Chondrocyte (in vitro differentiated cells): ENCODE measurements at regions not wholly inside any gene's neighbourhood (a gene's known extent, or its start where the extent isn't known, plus 50 kb on each side); places are given as distances from the start of the nearest gene placed in this dataset.

Experiments used
- DNase-seq: peaks from one replicate; pipeline ENCODE4 v3.0.0; 2021; ENCODE audit warnings: mixed read lengths, low spot score
- H3K27ac Mint-ChIP-seq: one replicate; pipeline ENCODE4 v1.8.0; 2021; ENCODE audit warnings: mild to moderate bottlenecking, moderate library complexity, mixed read lengths; ENCODE audit not compliant: unreplicated experiment
- H3K27me3 Mint-ChIP-seq: 2 replicates; pipeline ENCODE4 v1.8.0; 2021; ENCODE audit warnings: low read depth, mixed read lengths
- H3K36me3 Mint-ChIP-seq: 2 replicates; pipeline ENCODE4 v1.8.0; 2021; ENCODE audit warnings: low read depth, mixed read lengths
- H3K4me1 Mint-ChIP-seq: 2 replicates; pipeline ENCODE4 v1.8.0; 2021; ENCODE audit warnings: low read depth, mild to moderate bottlenecking, mixed read lengths
- H3K4me3 Mint-ChIP-seq: one replicate; pipeline ENCODE4 v1.8.0; 2021; ENCODE audit warnings: mild to moderate bottlenecking, moderate library complexity, mixed read lengths; ENCODE audit not compliant: unreplicated experiment
- H3K9me3 Mint-ChIP-seq: 2 replicates; pipeline ENCODE4 v1.8.0; 2021; ENCODE audit warnings: low read depth, mixed read lengths
- TF ChIP-seq, protein P1 (sequence below): fragments of 200-600 bp; sonication (generic); IDR thresholded peaks from 2 replicates; pipeline ENCODE4 v1.5.0; 2021; ENCODE audit warnings: antibody characterized with exemption, mild to moderate bottlenecking, moderate library complexity

DNA sequence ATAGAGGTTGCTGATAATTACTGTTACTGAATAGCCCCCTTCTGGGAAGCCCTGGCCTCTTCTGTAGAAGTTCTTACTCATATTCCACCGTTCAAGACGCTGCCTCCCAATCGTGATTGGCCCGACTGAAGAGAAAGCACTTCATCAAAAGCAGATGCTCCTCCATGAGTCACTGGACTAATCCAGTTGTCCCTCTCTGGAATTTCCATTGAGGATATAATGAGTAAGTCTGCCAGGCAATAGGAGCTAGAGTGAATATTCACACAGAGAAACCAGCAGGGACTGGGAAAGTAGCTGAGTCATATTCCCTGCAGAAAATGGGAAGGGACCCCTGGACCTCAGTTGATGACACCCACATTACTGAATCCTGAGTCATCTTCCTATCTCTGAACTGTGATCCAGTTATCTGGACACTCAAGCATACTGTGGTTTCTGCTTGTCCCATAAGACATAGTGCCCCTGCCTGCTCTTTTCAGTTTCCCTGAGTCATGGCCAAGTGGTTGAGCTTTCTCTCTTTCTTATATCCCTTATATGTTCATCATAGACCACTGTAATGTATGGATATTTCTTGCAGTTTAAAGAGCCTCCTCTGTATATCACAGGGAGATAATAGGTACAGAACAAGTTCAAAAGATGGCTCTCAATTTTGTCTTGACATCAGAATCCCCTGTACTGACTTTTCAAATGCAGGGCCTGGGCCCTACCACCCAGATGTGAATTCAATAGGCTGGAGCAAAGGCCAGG, 151.2 kb upstream of the CDIN1 start:
- no peaks in the 10 kb centered on the region for H3K36me3 Mint-ChIP-seq
- no peak for DNase-seq
- peaks cover 61% of the 10 kb centered on the region for H3K4me1 Mint-ChIP-seq
- TF ChIP-seq, protein P1, sequence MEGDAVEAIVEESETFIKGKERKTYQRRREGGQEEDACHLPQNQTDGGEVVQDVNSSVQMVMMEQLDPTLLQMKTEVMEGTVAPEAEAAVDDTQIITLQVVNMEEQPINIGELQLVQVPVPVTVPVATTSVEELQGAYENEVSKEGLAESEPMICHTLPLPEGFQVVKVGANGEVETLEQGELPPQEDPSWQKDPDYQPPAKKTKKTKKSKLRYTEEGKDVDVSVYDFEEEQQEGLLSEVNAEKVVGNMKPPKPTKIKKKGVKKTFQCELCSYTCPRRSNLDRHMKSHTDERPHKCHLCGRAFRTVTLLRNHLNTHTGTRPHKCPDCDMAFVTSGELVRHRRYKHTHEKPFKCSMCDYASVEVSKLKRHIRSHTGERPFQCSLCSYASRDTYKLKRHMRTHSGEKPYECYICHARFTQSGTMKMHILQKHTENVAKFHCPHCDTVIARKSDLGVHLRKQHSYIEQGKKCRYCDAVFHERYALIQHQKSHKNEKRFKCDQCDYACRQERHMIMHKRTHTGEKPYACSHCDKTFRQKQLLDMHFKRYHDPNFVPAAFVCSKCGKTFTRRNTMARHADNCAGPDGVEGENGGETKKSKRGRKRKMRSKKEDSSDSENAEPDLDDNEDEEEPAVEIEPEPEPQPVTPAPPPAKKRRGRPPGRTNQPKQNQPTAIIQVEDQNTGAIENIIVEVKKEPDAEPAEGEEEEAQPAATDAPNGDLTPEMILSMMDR, result no peak
- H3K9me3 Mint-ChIP-seq, result no peaks in the 10 kb centered on the region
- no peaks in the 10 kb centered on the region for H3K27me3 Mint-ChIP-seq
- H3K27ac Mint-ChIP-seq, result peak overlapping the region; percentile 81
- H3K4me3 Mint-ChIP-seq, result no peak overlapping the region

DNA sequence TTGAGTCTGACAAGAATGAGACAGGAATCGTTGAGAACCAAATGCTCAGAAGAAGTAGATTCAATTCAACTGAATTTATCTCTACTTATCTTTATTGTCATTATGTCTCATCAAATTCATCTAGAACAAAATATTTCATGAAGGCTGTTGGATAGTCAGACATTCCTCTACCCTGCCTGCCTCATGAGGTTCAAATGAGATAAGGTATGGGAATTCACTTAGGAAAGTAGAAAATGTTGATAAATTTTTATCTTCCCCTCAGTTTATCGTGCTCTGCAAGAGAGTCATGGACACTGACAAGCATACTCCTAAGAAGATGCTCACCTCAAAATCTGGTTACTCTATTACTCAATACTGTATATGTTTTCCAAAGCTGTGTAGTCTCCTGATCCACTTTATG, 149.7 kb upstream of the CDIN1 start:
- TF ChIP-seq, protein P1, result no peak
- Mint-ChIP-seq H3K9me3 (no peaks in the 10 kb centered on the region), H3K27ac (no peak overlapping the region), H3K36me3 (no peaks in the 10 kb centered on the region), H3K4me1 (peaks cover 50% of the 10 kb centered on the region), H3K27me3 (no peaks in the 10 kb centered on the region), H3K4me3 (no peak overlapping the region)
- no peak for DNase-seq

DNA sequence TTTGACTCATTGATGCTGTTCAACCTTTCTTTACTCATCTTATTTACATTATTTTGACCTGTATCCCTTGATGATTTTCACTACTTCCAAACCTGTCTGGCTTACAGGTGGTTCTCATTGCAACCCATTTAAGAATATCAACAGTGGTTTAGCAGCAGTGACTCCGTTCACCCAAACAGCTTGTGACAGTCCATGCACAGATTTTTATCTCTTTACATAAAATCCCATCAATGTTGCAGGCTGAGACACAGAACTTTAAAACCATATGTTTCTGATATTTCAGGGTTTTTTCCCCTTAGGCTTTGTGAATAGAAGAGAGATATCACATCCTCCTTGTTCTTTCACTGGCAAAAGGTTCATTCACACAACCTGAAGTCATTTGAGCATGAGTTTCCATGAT, 149.1 kb upstream of the CDIN1 start:
- no peak overlapping the region for H3K27ac Mint-ChIP-seq
- no peaks in the 10 kb centered on the region for H3K36me3 Mint-ChIP-seq
- TF ChIP-seq, protein P1, result no peak
- H3K4me3 Mint-ChIP-seq, result no peak overlapping the region
- H3K27me3 Mint-ChIP-seq, result no peaks in the 10 kb centered on the region
- no peaks in the 10 kb centered on the region for H3K9me3 Mint-ChIP-seq
- peaks cover 48% of the 10 kb centered on the region for H3K4me1 Mint-ChIP-seq
- no peak for DNase-seq

DNA sequence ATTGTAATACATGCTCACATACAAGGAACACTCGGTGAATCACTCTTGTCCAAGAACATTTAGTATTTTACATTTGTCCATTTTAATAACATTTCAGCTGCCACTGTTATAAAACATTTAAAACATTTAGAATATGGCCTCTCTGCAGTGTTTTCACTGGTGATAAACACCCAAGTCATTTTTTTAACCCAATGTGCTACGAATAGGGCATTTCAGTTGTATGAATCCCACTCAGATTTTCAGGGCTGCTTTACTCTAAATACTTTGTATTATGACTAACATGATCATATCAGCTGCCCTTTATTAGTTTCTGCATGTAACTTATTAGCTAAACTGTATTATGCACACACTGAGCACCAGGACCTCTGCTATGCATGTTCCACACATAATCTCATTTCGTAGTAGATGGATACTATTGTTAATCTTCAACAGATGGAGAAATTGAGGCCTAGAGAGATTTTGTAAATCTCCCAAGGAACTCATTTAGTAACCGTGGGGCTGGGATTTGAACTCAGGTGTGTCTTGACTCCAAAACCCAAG, 148.6 kb upstream of the CDIN1 start:
- peak overlapping the region; percentile 22 for H3K27ac Mint-ChIP-seq
- no peaks in the 10 kb centered on the region for H3K36me3 Mint-ChIP-seq
- TF ChIP-seq, protein P1, result no peak
- no peaks in the 10 kb centered on the region for H3K9me3 Mint-ChIP-seq
- no peaks in the 10 kb centered on the region for H3K27me3 Mint-ChIP-seq
- H3K4me1 Mint-ChIP-seq, result peaks cover 48% of the 10 kb centered on the region
- H3K4me3 Mint-ChIP-seq, result no peak overlapping the region
- no peak for DNase-seq

DNA sequence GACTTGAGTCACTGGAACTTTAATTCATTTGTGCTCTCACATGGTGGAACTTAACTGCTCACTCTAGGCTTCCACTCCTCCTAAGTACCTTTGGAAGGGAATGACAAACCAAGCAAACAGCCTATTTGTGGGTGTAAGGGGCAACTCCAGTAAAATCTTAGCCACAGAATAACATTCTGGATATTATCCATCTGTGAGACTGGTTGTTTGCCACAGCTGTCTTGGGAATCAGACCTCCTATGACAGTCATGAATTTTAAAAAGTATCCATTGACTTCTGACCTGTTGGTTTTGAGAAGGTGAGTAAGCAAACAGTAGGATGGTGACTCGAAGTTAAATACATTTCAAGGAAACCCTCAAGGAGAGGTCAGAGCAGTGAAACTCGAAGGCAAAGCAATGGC, 147.3 kb upstream of the CDIN1 start:
- Mint-ChIP-seq H3K4me1 (peaks cover 48% of the 10 kb centered on the region), H3K27ac (no peak overlapping the region), H3K27me3 (no peaks in the 10 kb centered on the region), H3K4me3 (no peak overlapping the region), H3K36me3 (no peaks in the 10 kb centered on the region), H3K9me3 (no peaks in the 10 kb centered on the region)
- DNase-seq, result no peak
- TF ChIP-seq, protein P1, result no peak
